Osteocyte (in vitro differentiated cells): ENCODE measurements at regions not wholly inside any gene's neighbourhood (a gene's known extent, or its start where the extent isn't known, plus 50 kb on each side); places are given as distances from the start of the nearest gene placed in this dataset.
A peak's percentile ranks its signal among the peaks of the same experiment; 100 is the strongest.

Experiments used
- DNase-seq: peaks from one replicate; pipeline ENCODE4 v3.0.0; 2021; ENCODE audit warnings: mixed read lengths; ENCODE audit not compliant: unreplicated experiment; ENCODE audit errors: extremely low spot score
- H3K27ac Mint-ChIP-seq: one replicate; pipeline ENCODE4 v1.8.0; 2021; ENCODE audit warnings: mild to moderate bottlenecking, mixed read lengths; ENCODE audit not compliant: unreplicated experiment
- H3K27me3 Mint-ChIP-seq: one replicate; pipeline ENCODE4 v1.8.0; 2021; ENCODE audit warnings: mixed read lengths; ENCODE audit not compliant: unreplicated experiment
- H3K36me3 Mint-ChIP-seq: one replicate; pipeline ENCODE4 v1.8.0; 2021; ENCODE audit warnings: mixed read lengths; ENCODE audit not compliant: unreplicated experiment
- H3K4me1 Mint-ChIP-seq: one replicate; pipeline ENCODE4 v1.8.0; 2021; ENCODE audit warnings: mixed read lengths; ENCODE audit not compliant: unreplicated experiment
- H3K4me3 Mint-ChIP-seq: one replicate; pipeline ENCODE4 v1.8.0; 2021; ENCODE audit warnings: mild to moderate bottlenecking, moderate library complexity, mixed read lengths; ENCODE audit not compliant: unreplicated experiment
- H3K9me3 Mint-ChIP-seq: one replicate; pipeline ENCODE4 v1.8.0; 2021; ENCODE audit warnings: mixed read lengths; ENCODE audit not compliant: unreplicated experiment
- TF ChIP-seq, protein P1 (sequence below): fragments of 200-600 bp; sonication (generic); IDR thresholded peaks from 2 replicates; pipeline ENCODE4 v1.5.0; 2021; ENCODE audit warnings: antibody characterized with exemption, mild to moderate bottlenecking, moderate library complexity

DNA sequence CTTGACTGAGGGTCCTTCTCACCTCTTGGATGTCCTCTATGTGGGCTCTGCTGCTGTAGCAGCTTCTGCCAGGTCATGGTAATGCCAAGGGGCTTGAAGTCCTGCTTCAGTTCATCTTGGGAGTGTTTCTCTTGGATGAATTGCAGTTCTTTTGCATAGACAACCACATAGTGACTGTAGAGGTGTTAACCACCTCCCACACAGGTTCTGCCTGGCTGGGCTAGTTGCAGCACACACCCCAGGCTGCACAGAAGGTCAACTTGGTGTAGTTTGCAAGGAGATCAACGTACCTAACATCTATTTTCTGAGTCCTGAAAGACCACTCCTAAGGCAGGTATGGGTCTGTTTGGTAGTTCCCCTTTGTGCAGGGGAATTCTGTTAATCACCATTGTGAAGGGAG, 108.1 kb downstream of the ADCYAP1 start:
- H3K4me3 Mint-ChIP-seq, result no peak overlapping the region
- no peaks in the 10 kb centered on the region for H3K27me3 Mint-ChIP-seq
- peaks cover 40% of the 10 kb centered on the region for H3K4me1 Mint-ChIP-seq
- H3K9me3 Mint-ChIP-seq, result no peaks in the 10 kb centered on the region
- TF ChIP-seq, protein P1, sequence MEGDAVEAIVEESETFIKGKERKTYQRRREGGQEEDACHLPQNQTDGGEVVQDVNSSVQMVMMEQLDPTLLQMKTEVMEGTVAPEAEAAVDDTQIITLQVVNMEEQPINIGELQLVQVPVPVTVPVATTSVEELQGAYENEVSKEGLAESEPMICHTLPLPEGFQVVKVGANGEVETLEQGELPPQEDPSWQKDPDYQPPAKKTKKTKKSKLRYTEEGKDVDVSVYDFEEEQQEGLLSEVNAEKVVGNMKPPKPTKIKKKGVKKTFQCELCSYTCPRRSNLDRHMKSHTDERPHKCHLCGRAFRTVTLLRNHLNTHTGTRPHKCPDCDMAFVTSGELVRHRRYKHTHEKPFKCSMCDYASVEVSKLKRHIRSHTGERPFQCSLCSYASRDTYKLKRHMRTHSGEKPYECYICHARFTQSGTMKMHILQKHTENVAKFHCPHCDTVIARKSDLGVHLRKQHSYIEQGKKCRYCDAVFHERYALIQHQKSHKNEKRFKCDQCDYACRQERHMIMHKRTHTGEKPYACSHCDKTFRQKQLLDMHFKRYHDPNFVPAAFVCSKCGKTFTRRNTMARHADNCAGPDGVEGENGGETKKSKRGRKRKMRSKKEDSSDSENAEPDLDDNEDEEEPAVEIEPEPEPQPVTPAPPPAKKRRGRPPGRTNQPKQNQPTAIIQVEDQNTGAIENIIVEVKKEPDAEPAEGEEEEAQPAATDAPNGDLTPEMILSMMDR, result no peak
- H3K36me3 Mint-ChIP-seq, result no peaks in the 10 kb centered on the region
- no peak overlapping the region for H3K27ac Mint-ChIP-seq
- DNase-seq, result no peak

DNA sequence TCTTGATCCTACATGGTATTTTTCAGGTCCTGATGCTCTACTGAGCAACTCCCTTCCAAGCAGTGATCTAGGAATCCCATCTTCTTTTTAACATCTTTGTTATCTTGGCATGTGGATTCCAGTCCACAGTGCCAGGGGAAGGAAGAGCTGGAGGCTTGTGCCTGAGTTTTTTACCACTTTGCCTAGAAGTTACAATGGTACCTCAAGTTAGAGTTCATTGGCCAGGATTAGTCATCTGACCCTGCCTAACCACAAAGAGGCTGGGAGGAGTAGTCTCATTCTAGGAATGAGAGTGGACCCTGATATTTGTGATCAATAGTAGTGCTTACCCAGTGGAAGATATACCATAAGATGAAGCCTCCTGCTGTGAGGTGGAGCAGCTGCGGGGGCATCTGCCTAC, 109.3 kb downstream of the ADCYAP1 start:
- H3K27me3 Mint-ChIP-seq, result no peaks in the 10 kb centered on the region
- no peaks in the 10 kb centered on the region for H3K36me3 Mint-ChIP-seq
- H3K27ac Mint-ChIP-seq, result no peak overlapping the region
- TF ChIP-seq, protein P1, result no peak
- H3K4me1 Mint-ChIP-seq, result peaks cover 49% of the 10 kb centered on the region
- no peak overlapping the region for H3K4me3 Mint-ChIP-seq
- no peak for DNase-seq
- H3K9me3 Mint-ChIP-seq, result no peaks in the 10 kb centered on the region

DNA sequence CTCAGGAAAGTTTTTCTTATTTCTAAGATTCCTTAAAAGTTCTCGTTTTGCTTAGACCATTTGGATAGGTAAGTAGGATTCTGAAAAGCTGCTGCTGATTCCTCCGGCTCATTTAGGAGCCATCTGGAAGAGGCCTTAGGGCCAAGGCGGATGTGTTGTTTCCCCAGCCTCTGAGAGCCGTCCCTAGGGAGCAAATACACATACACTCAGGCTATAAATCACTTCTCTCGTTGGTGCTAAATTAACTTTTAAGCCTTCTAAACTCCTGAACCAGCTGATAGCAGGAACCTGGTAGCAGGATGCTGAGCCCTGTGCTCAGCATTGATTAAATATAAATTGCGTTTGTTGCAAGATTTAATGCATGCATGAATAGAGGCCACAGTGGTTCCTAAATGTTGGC, 109.8 kb downstream of the ADCYAP1 start:
- Mint-ChIP-seq H3K4me1 (peaks cover 53% of the 10 kb centered on the region), H3K9me3 (no peaks in the 10 kb centered on the region), H3K27ac (peak overlapping the region; percentile 27), H3K36me3 (no peaks in the 10 kb centered on the region), H3K4me3 (no peak overlapping the region), H3K27me3 (no peaks in the 10 kb centered on the region)
- no peak for DNase-seq
- TF ChIP-seq, protein P1, result no peak

DNA sequence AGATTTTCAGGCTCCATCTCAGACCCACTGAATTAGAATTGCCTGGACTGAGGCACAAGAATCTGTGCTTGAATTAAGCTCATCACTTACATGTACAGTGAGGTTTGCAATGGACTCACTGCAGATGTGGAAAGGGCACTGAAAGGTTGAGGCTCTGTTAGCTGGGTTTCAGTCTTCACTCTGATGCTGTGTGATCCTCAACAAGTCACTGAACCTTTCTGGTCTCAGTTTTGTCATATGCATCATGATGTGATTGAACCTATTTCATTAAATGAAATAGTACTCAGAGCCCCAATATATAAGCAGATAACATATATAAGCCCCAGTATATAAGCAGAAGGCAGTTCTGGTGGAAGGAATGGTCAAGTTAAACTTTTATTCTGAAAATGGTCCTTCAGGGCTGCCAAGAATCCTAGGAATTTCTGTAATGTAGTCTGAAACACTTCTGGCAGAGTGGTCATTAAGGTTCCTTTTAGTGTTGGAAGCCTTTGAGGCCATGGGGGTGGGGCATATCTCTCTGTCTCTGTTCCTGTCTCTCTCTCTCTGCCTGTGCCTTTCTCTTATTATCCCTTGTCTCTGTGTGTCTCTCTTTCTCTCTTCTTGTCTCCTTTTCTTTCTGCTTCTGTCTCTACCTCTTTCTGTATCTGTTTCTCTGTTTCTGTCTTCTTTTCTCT, 110.4 kb downstream of the ADCYAP1 start:
- no peak for DNase-seq
- H3K36me3 Mint-ChIP-seq, result no peaks in the 10 kb centered on the region
- peak overlapping the region; percentile 23 for H3K27ac Mint-ChIP-seq
- H3K4me1 Mint-ChIP-seq, result peaks cover 59% of the 10 kb centered on the region
- no peaks in the 10 kb centered on the region for H3K27me3 Mint-ChIP-seq
- TF ChIP-seq, protein P1, result no peak
- H3K9me3 Mint-ChIP-seq, result no peaks in the 10 kb centered on the region
- no peak overlapping the region for H3K4me3 Mint-ChIP-seq

DNA sequence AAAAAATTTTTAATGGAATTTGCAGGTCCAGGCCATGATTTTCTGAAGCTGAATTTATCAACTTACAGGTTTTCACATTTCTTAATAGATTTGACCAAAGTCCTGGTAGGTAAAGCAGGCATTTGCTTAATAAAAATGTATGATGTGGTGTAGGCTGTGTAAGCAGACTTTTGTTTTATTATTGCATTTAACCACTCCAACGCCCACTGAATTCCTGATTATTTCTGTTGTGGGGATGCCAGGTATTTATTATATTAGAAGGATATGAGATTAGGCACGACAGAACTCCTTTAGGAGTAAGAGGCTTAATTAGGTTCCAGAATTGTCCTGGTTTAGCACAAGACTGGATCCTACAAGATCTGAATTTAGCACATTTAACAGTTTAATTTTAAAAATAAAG, 111.1 kb downstream of the ADCYAP1 start:
- TF ChIP-seq, protein P1, result no peak
- no peaks in the 10 kb centered on the region for H3K36me3 Mint-ChIP-seq
- peaks cover 58% of the 10 kb centered on the region for H3K4me1 Mint-ChIP-seq
- DNase-seq, result no peak
- no peak overlapping the region for H3K27ac Mint-ChIP-seq
- no peaks in the 10 kb centered on the region for H3K9me3 Mint-ChIP-seq
- no peaks in the 10 kb centered on the region for H3K27me3 Mint-ChIP-seq
- H3K4me3 Mint-ChIP-seq, result no peak overlapping the region
